Fibroblast of mammary gland (primary cell): ENCODE measurements at regions not wholly inside any gene's neighbourhood (a gene's known extent, or its start where the extent isn't known, plus 50 kb on each side); places are given as distances from the start of the nearest gene placed in this dataset.

ENCODE experiments used
- DNase-seq: peaks from one replicate; pipeline ENCODE4 v3.0.0-alpha.2; 2010; ENCODE audit warnings: low read depth
- H3K4me3 ChIP-seq: 2 replicates; pipeline ENCODE4 v1.5.1; 2011; ENCODE audit warnings: low read depth, mild to moderate bottlenecking, low read length, moderate library complexity; ENCODE audit not compliant: control insufficient read depth
- CTCF ChIP-seq: conservative IDR thresholded peaks from 2 replicates; pipeline ENCODE4 v1.5.1; 2011; ENCODE audit warnings: low read depth, low read length, inconsistent platforms; ENCODE audit not compliant: control insufficient read depth, insufficient read depth

- DNase-seq, result no peak
- no peak overlapping the region for H3K4me3 ChIP-seq
- TF ChIP-seq CTCF, result no peak
Measured at GRCh38 chr16:8063159-8063558, 527.2 kb downstream of the TMEM114 start.

GRCh38 chr16:8062677-8063076, 527.6 kb downstream of the TMEM114 start:
- no peak for TF ChIP-seq CTCF
- DNase-seq, result no peak
- H3K4me3 ChIP-seq, result no peak overlapping the region

- no peak overlapping the region for H3K4me3 ChIP-seq
- TF ChIP-seq CTCF, result no peak
- no peak for DNase-seq
Measured at GRCh38 chr16:8055761-8056160, 534.5 kb downstream of the TMEM114 start.

GRCh38 chr16:8053437-8053836, 536.9 kb downstream of the TMEM114 start:
- TF ChIP-seq CTCF, result no peak
- no peak overlapping the region for H3K4me3 ChIP-seq
- no peak for DNase-seq

- TF ChIP-seq CTCF, result no peak
- H3K4me3 ChIP-seq, result no peak overlapping the region
- no peak for DNase-seq
Measured at GRCh38 chr16:8048433-8048832, 541.9 kb downstream of the TMEM114 start.

- no peak for DNase-seq
- no peak overlapping the region for H3K4me3 ChIP-seq
- TF ChIP-seq CTCF, result no peak
Measured at GRCh38 chr16:8047736-8048135, 542.6 kb downstream of the TMEM114 start.

- TF ChIP-seq CTCF, result no peak
- no peak overlapping the region for H3K4me3 ChIP-seq
- DNase-seq, result no peak
Measured at GRCh38 chr16:8044796-8045195, 545.5 kb downstream of the TMEM114 start.
